ENCODE measurements at regions not wholly inside any gene's neighbourhood (a gene's known extent, or its start where the extent isn't known, plus 50 kb on each side); places are given as distances from the start of the nearest gene placed in this dataset.

- H3K4me1 ChIP-seq (ENCODE audit: control insufficient read depth in 1 of 2, low read depth in 2 of 2), result no peaks in the 10 kb centered on the region
- DNase-seq (ENCODE audit: low spot score) (no peak), ATAC-seq (ENCODE audit: insufficient number of reproducible peaks, low FRiP score, low read depth) (no peak)
- H3K36me3 ChIP-seq, result no peaks in the 10 kb centered on the region
- no peak for TF ChIP-seq CTCF (IDR thresholded peaks at IDR 0.05)
- no peak overlapping the region for H3K27ac ChIP-seq
- no peaks in the 10 kb centered on the region for H3K27me3 ChIP-seq (replicated peaks; ENCODE audit: insufficient read depth)
- no peaks in the 10 kb centered on the region for H3K9me3 ChIP-seq
- H3K4me3 ChIP-seq, result no peak overlapping the region
Observed at GRCh38 chr7:26955516-26955915, 91.1 kb upstream of the SKAP2 start.

- Histone ChIP-seq H3K27ac (no peak overlapping the region), H3K27me3 (replicated peaks; ENCODE audit: insufficient read depth) (no peaks in the 10 kb centered on the region), H3K4me3 (no peak overlapping the region), H3K36me3 (no peaks in the 10 kb centered on the region), H3K4me1 (ENCODE audit: control insufficient read depth in 1 of 2, low read depth in 2 of 2) (no peaks in the 10 kb centered on the region), H3K9me3 (no peaks in the 10 kb centered on the region)
- DNase-seq (ENCODE audit: low spot score) (no peak), ATAC-seq (ENCODE audit: insufficient number of reproducible peaks, low FRiP score, low read depth) (no peak)
- TF ChIP-seq CTCF (IDR thresholded peaks at IDR 0.05), result no peak
Observed at GRCh38 chr7:26954951-26955350, 90.6 kb upstream of the SKAP2 start.

GRCh38 chr7:26951407-26951950, 87.1 kb upstream of the SKAP2 start:
- Histone ChIP-seq H3K9me3 (no peaks in the 10 kb centered on the region), H3K4me3 (no peak overlapping the region), H3K27ac (no peak overlapping the region), H3K27me3 (replicated peaks; ENCODE audit: insufficient read depth) (no peaks in the 10 kb centered on the region), H3K36me3 (no peaks in the 10 kb centered on the region), H3K4me1 (ENCODE audit: control insufficient read depth in 1 of 2, low read depth in 2 of 2) (no peaks in the 10 kb centered on the region)
- ATAC-seq (ENCODE audit: insufficient number of reproducible peaks, low FRiP score, low read depth) (no peak), DNase-seq (ENCODE audit: low spot score) (no peak)
- no peak for TF ChIP-seq CTCF (IDR thresholded peaks at IDR 0.05)

- no peak for TF ChIP-seq CTCF (IDR thresholded peaks at IDR 0.05)
- Histone ChIP-seq H3K4me3 (no peak overlapping the region), H3K9me3 (no peaks in the 10 kb centered on the region), H3K4me1 (ENCODE audit: control insufficient read depth in 1 of 2, low read depth in 2 of 2) (no peaks in the 10 kb centered on the region), H3K36me3 (no peaks in the 10 kb centered on the region), H3K27me3 (replicated peaks; ENCODE audit: insufficient read depth) (no peaks in the 10 kb centered on the region), H3K27ac (no peak overlapping the region)
- DNase-seq (ENCODE audit: low spot score) (no peak), ATAC-seq (ENCODE audit: insufficient number of reproducible peaks, low FRiP score, low read depth) (no peak)
Observed at GRCh38 chr7:26950889-26951288, 86.5 kb upstream of the SKAP2 start.

GRCh38 chr7:26949319-26949718, 84.9 kb upstream of the SKAP2 start:
- no peaks in the 10 kb centered on the region for H3K9me3 ChIP-seq

More at GRCh38 chr7:26949319-26949718, 84.9 kb upstream of the SKAP2 start:
- H3K27ac ChIP-seq, result no peak overlapping the region
- DNase-seq (ENCODE audit: low spot score) (no peak), ATAC-seq (ENCODE audit: insufficient number of reproducible peaks, low FRiP score, low read depth) (no peak)
- H3K27me3 ChIP-seq (replicated peaks; ENCODE audit: insufficient read depth), result no peaks in the 10 kb centered on the region
- no peaks in the 10 kb centered on the region for H3K36me3 ChIP-seq
- no peak for TF ChIP-seq CTCF (IDR thresholded peaks at IDR 0.05)
- no peaks in the 10 kb centered on the region for H3K4me1 ChIP-seq (ENCODE audit: control insufficient read depth in 1 of 2, low read depth in 2 of 2)
- no peak overlapping the region for H3K4me3 ChIP-seq
